ENCODE measurements at regions not wholly inside any gene's neighbourhood (a gene's known extent, or its start where the extent isn't known, plus 50 kb on each side); places are given as distances from the start of the nearest gene placed in this dataset.

DNA sequence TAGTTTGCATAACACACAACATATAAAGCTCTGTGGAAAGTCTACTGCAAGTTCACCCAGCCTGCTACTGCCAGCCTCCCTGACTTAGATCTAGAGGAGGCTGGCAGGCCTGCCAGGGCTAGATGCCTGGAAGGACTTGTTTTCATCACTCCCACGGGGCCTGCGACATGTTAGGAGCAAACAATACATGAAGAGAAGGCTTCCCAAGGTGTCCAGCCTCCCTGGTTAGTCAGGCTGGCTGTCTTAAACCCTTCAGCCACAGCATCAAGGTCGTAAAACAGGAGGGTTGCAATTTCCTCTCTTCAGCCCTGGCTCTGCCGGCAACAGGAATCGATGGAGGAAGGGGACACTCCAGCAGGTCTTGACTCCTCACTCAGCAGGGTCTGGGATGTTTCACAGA lies 104.5 kb downstream of the NGF start:
- DNase-seq (ENCODE audit: low read depth, low spot score), result peak; percentile 38

DNA sequence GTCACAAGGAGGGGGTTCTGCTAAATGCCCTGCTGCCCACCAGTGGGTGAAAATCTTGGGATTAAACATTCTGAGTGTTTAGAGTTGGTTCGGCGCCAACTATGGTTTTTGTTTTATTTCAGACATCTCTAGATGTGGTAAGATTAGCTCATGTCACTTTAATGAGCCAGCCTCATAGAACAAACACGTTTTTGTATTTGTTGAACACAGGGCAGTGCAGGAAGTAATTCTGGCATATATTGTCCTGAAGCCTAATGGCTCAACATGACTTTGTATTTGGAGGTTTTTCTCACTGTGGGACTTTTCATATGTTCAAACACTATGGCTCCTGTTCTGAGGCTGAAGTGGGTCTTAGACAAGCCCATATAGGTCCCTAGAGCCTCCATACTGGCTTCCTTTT lies 107.8 kb downstream of the NGF start:
- no peak for DNase-seq (ENCODE audit: low read depth, low spot score)

DNA sequence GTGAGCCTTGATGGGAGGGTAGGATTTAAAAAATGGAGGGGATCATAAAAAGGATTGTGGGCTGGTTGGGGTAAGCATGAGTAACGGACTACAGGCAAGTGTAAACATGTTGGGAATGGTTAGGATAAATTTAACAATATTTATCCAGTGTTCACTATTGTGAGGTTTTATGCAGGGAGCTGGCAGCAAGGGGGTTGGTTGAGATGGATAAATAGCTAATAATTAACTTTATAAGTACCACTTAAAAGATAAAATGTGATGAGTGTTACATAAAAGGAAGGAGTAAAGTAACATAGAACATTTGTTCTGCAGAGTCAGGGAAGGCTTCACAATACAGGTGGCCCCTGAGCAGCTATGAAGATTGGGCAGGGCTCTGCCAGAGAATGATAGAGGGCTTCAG lies 109.0 kb downstream of the NGF start:
- no peak for DNase-seq (ENCODE audit: low read depth, low spot score)

DNA sequence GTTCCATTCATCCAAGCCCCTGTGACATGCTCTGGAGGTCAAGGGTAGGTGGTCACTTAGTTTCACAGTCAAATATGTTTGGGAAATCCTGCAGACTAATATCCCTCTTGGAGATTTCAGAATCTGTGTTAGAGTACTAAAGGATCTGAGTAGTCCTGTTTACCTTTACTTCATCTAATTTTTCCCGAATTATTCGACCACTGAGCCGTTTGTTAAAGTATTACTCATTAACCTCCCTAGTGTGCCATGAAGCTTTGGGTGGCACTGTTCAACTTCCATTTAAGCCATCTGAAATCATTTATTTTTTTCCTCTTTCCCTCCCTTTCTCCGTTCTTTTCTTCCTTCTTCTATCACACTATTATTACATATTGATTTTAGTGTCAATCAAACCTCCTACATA lies 109.9 kb downstream of the NGF start:
- no peak for DNase-seq (ENCODE audit: low read depth, low spot score)

DNA sequence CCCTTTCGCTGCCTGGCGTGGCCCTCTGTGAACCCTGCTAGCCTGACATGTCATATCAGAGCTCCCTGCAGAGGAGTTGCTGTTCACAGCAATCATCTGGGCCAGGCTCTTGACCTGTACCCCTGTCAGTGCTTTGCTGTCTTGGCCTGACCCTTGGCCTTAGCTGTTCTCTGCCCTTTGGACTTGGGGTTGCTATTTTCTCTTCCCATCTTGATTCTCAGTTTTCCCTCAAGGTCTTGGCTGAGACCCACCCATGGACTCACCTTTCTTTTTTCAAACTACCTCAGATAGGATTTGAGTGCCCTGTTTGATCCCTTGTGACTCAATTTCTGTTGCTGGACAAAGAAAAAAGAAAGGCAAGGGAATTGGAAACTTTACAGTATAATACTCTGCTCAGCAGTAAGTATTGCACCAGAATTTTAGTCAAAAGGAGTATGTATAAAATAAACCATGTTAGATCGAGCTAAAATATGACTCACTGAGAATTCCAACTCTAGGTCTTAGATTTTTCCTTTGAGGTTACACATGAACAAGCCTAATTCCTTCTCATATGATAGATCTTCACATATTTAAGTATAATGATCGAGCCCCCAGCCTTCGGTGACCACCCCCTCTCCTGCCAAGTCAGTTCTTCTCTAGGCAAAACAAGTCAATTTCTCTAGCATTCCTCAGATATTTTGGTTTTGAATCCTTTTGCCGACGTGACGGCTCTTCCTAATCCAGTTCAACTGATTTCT lies 110.5 kb downstream of the NGF start:
- no peak for DNase-seq (ENCODE audit: low read depth, low spot score)

DNA sequence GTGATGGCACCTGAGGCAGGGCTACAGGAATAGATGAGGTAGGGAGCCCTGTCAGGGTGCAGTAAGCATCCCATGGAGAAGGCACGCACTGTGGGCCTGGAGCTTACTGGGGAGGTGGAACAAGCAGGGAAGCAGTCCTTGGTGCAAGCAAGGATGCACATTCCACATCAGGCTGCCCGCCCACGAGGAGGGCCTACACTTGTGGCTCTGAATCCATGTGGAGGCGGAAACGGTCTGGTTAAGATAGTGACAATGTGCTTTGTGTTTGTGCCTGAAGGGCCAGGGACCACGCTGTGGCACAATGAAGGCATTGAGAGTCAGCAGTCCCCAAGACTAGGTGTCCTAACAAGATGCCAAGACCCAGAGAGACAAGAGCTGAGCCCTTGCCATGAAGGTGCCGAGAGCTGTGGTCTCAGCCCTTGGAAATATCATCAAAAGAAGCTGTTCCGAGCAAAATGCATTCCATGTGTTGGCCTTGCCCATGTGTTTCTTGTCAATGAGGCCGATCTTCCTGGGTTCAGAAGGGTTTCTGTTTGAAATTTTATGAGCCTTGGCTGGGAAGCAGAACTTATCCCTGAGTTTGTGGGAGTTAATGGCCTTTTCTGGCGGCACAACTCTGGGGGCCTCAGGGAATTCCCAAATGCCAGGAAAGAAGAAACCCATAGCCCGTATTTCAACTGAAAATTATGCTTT lies 111.9 kb downstream of the NGF start:
- no peak for DNase-seq (ENCODE audit: low read depth, low spot score)

DNA sequence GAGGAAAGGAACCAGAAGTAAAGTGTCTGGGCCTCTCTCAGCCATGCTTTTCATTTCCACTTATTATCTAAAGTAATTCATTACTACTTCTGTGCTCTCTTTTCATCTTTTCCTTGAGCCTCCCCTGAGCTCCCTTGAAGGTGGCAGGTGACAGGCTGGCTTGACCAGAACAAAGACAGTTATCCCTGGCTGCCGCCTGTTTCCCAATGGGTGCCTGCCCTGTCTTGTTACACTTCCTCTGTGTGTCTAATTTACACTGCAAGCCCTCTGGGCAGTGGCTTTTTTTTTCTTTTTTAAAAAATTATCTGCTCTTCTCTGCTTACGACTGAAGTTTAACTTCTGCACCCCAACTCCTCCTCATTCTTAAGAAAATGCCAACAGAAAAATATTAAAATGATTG lies 113.4 kb downstream of the NGF start:
- no peak for DNase-seq (ENCODE audit: low read depth, low spot score)

DNA sequence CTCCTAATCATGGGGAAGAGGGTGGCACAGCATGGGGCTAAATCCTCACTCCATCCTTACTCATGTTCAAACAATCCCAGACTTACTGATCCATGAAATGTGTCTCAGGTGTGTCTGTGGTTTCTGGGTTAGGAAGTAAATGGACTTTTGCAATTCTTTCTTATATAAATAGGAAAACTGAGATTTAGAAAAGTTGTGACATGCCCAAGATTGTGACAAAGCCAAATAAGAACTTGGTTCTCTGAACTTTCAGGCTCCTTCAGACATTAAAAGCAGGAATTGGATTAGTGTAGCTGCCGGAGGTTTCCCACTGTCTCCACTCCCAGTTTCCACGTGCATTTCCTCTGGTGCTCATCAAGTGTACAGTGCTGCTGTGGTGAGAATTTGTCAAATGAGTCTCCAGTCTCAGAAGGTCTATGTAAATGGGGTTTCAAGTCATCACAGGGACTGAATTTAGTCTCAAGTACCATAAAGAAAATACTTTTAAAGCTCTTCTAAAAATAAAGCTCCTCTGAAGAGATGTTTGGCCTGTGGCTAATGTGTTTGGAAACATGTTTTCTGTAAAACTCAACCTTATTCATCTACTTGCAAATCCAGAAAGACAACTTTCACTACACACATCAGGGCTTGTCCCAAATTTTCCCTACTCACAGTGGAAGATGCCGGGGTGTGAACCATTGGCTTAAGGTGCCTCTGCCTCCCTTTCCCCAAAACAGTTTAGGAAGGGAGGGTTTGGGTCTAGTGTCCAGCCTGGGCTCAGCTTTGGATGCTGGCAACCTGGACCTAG lies 115.2 kb downstream of the NGF start:
- DNase-seq (ENCODE audit: low read depth, low spot score), result no peak

DNA sequence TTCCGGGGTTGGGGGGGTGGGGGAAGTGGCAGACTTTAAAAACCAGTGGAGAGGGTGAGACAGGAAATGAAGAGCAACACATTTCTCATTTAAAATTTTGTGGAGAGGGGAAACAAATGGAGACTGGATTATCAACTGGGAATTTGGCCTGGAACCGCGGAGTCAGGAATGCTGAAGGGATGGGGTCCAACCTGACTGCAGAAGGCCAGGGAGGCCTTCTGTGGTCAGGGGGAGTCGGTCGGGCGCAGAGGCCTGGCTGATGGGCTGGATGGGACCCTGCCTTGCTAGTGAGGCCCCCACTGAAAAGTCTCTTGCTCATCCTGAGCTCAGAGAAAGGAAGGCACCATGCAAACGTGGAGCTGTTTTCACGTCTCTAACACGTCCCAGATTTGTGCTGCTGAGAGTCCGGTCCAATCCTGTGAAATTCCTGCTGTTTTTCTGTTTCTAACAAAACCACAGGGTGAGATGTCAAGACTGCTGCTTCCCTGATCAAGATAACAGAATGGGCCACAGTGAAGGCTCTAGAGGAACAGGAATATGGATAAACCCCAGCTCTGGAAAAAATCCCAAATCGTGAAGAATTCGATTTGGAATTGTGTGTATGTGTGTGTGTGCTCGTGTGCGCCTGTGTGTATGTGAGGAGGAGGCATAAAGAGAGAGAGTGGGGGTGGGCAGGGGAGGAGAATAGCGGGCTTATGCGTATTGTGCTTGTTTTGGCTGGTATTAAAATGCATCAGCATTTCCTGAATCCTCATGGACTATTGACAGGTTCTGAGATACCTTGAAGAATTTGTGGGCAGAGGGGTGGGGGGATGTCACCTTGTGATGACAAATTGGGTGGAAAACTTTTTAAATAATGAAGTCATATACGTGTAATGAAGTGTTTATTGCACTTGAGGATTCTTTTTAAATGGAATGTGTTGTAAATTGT lies 117.4 kb downstream of the NGF start:
- no peak for DNase-seq (ENCODE audit: low read depth, low spot score)

DNA sequence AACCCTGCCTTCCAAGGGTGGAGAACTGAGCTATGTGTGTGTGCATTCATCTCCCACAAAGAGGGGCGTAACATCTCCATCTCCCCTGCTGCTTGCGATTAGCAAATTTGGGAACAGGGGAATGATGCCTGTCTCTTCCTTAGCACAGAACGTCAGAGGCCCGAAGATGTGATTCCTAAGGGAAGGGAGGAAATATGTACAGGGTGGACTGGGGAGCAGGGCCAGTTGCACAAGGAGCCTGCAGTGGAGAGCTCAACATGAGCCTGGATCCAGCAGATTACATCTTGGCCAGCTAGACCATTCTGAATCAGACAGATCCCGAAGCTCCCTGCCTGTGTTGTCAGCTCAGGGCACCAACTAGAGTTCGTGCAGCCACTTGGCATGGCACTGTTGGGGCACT lies 118.1 kb downstream of the NGF start:
- DNase-seq (ENCODE audit: low read depth, low spot score), result no peak

DNA sequence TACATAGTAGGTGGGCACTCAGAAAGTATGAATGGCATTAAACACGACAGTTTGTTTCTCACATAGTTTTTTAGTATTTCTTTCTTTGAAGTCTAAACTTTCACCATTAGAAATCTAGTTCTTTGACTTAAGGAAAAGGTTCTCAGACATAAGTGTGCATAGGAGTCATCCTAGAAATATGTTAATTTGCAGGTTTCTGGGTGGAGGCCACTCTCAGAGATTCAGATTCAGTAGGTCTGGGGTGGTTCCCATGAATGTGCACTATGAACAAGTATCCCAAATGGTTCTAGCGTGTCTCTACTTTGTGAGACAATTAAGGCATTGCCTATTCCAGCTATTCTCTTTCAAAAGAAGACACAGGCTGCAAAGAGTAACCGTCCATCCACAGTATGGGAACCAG lies 119.3 kb downstream of the NGF start:
- DNase-seq (ENCODE audit: low read depth, low spot score), result no peak

DNA sequence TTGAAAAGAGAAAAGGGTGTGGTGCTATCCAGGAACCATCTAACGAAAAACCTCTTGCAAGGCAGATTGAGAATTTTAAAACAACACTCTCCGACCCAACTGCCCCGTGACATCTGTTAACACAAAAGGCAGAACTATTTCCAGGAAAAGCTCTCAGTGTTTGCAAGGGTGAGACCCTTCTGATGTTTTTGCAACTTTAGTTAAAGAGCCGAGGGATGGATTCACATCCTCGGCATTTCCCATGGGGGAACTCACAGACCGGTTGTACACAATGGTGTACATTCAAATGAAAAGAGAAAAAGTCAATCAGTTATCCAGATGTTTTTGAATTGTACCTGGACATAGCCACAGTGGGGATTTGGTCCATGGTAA lies 120.0 kb downstream of the NGF start:
- no peak for DNase-seq (ENCODE audit: low read depth, low spot score)

DNA sequence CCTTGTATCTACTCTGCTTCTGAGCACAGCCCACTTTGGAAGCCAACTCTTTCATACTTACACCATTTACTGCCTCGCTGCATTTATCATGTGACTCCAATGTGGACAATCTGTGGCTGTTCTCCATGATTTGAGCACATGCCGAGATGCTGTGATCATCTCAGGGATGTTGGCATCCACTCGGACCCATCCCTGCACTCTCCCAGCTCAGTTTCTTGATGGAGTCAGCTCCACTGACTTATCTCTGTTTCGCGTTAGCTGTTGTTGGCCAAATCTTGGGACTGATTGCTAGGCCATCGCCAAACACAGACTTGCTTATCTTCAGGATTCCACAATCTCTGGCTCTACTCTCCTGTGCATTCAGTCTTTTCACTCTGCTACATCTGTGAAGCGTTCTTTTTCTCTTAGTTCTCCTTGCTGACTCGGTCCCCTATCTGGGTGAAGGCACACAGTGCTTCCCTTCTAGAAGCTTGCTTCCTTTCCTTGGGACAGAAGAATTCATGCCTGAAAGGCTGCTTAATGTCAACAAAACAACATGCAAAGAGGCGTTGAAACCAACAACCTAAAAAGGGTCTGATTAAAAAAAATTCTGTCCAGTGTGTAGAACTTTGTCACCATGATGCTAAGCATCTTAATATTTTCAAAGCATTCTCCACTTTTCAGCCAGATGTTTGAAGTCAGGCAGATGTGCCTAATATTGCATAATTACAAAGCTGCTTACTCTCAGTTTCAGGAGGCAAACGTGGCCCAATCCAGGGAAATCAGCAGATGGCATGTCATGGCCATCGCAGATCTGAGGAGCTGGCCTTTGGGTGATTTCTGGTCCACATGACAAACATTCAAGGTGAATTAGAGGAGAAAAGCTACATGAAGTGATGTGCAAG lies 120.7 kb downstream of the NGF start:
- no peak for DNase-seq (ENCODE audit: low read depth, low spot score)

DNA sequence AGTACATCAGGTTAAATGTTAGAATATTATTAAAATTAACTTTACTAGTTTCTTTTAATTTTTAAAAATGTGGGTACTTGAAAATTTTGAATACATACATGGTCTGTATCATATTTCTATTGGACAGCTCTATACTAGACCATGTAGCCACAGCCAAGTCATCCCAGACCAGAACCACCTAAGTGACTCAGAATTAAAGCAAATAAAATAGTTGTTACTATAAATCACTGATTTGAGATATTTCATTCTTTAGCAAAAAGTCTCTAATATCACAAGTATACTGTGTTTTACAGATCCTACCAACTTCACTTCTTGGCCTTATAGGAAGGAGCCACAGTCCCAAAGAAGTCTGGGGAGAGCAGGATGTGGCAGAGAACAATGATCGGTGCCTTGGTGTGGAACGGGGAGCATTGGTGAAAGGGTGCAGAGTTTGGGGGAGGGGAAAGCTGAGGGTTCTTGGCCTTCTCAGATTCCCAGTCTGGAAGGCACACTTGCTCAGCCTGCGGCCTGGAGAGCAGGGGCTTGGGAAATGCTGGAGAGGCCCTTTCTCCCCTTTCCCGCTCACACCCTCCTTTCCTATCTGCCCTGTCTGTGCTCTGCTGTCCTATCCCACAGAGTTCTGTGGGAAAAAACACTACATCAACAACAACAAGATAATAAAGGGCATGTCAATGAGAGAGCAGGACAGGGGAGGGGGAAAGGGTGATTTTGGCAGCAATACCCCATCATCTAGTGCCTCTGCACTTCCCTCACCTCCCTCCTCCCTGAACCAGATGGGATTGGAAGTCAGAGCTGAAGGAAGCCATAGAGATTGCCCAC lies 122.1 kb downstream of the NGF start:
- DNase-seq (ENCODE audit: low read depth, low spot score), result no peak

DNA sequence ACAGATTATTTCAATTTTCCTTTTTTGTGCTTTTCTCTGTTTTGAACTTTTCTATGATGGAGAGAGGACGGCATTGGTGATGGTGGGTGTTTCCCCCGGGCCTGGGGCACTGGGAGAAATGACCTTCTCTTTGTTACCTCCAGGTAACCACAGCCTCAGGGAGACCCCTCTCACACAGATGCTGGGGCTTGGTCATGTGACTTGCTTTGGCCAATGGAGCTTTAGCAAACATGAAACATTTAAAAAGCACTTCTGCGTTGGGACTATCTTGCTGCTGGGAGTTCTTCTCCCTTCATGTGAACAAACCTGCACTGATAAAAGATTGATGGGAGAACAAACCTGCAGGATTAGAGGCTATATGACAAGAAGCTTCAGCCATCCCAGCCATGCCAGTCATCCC lies 122.9 kb downstream of the NGF start:
- DNase-seq (ENCODE audit: low read depth, low spot score), result no peak

DNA sequence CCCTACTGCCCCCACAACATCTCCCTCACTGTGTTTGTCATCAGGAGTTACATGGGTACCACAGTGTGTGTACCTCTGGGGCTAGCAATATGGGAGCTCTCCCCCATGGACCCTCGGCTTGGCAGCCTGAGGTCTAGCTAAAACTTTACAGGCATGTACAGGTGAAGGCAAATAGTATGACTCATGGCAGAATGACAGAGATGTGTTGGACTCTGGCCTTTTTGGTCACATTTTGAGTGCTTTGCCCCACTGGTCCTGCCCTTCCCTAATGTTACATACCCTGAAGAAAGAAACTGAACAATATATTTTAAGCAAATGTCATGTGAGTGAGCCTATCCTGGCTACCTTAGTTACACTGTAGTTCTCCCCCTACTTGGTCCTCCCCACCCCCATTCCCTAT lies 124.0 kb downstream of the NGF start:
- no peak for DNase-seq (ENCODE audit: low read depth, low spot score)

DNA sequence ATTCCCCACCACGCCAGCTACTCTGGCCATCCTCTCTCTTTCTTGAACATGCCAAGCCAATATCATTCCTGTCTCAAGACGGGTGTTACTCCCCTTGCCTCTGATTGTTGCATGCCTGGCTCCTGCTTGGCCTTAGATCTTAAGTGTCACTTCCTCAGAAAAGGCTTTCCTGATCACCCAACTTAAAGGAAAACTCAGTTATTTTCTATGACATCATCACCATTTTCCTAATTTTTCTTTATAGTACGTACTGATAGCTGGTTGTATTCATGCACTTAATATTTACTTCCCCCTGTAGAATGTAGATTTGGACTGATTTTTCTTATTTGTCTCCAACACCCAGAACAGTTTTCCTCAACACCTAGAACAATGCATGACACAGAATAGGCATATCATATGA lies 123.8 kb upstream of the TSPAN2 start:
- no peak for DNase-seq (ENCODE audit: low read depth, low spot score)

DNA sequence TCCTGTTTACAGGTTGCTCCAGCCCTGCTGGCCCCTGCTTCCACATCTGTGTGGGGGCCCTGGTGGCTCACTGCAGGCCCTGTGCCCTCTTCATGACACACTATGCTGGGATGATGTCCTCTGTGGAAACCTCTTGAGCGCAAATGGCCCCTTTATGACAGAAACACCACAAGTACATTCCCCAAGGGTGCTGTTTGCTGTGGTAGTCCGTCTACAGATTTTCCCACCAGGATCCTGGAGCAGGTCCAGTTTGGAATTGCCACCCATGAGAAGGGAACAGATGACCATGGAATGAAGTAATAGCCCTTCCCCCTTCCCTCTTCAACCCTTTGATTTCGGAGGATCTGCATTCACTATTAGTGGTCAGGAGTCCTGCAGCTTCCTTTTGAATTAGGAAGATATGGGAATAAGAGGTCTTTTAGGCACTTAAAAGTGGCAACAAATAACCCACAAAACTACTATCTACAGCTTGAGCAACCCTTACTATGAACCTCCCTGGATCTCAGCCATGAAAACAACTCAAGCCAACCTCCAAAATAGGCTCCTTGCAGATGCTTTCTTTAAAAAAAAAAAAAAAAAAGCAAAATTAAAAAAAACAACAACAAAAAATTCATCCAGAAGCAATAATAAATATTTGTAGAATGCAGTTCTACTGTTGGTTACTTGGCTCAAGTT lies 121.9 kb upstream of the TSPAN2 start:
- DNase-seq (ENCODE audit: low read depth, low spot score), result no peak

DNA sequence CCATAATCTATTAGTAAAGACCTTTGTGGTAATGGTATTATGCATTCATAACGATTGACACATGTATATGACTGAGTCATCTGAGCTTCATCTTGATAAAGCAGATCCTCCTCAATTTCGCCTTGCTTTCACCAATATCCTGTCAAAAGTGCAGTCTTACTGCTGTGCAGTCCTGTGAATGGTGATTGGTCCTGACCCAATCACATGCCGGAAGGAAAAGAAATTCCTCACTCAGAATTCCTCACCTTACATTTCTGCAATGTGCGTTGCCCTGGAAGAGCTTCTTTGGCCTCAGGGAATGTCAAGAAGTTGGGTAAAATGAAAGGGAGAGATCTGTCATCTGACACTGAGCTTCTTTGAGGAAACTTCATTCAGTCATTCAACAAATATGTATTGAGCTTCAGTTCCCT lies 121.0 kb upstream of the TSPAN2 start:
- no peak for DNase-seq (ENCODE audit: low read depth, low spot score)
